A673 (cell line): ENCODE measurements at regions not wholly inside any gene's neighbourhood (a gene's known extent, or its start where the extent isn't known, plus 50 kb on each side); places are given as distances from the start of the nearest gene placed in this dataset.

Experiments used
- BruUV-seq: library from RNA; stranded (reverse); fragments of 400-500 nt; replicated peaks from 2 replicates; lab custom pipeline; 2021; lab: Mats Ljungman, UMichigan
- CTCF ChIA-PET: fragments of 300-600 bp; sonication (Branson Sonifier 250); formaldehyde crosslinking; loops from one replicate; lab custom pipeline; 2022; ENCODE audit warnings: antibody characterized with exemption; lab: Charles Lee
- POLR2A ChIA-PET: fragments of 300-600 bp; sonication (Branson Sonifier 250); formaldehyde crosslinking; loops from one replicate; lab custom pipeline; 2022; ENCODE audit warnings: antibody characterized with exemption; ENCODE audit not compliant: low non-redundant PET; lab: Charles Lee
- DNase-seq: peaks from one replicate; pipeline ENCODE4 v3.0.0-alpha.2; 2015; ENCODE audit warnings: low spot score
- H3K27ac ChIP-seq: fragments of 200-600 bp; sonication (generic); 2 replicates; pipeline ENCODE4 v1.5.1; 2016; ENCODE audit warnings: mixed run types, low read depth, mild to moderate bottlenecking, mixed read lengths, antibody characterized with exemption, low read length; ENCODE audit not compliant: poor library complexity, severe bottlenecking
- H3K27me3 ChIP-seq: fragments of 200-600 bp; sonication (generic); replicated peaks from 2 replicates; pipeline ENCODE4 v1.6.1; 2017; ENCODE audit warnings: mixed run types, low read depth, mild to moderate bottlenecking, mixed read lengths, antibody characterized with exemption, low read length; ENCODE audit not compliant: insufficient read depth, poor library complexity
- H3K36me3 ChIP-seq: fragments of 200-600 bp; sonication (generic); 2 replicates; pipeline ENCODE4 v1.6.1; 2016; ENCODE audit warnings: mixed run types, mild to moderate bottlenecking, mixed read lengths, antibody characterized with exemption, low read length; ENCODE audit not compliant: insufficient read depth, poor library complexity, severe bottlenecking
- H3K4me1 ChIP-seq: fragments of 200-600 bp; sonication (generic); 2 replicates; pipeline ENCODE4 v1.6.1; 2017; ENCODE audit warnings: mixed run types, mild to moderate bottlenecking, mixed read lengths, antibody characterized with exemption, low read length; ENCODE audit not compliant: insufficient read depth, poor library complexity, severe bottlenecking
- H3K4me3 ChIP-seq: fragments of 200-600 bp; sonication (generic); 2 replicates; pipeline ENCODE4 v1.5.1; 2016; ENCODE audit warnings: low read depth, mixed run types, mild to moderate bottlenecking, mixed read lengths, low read length; ENCODE audit not compliant: poor library complexity, severe bottlenecking
- H3K9me3 ChIP-seq: fragments of 200-600 bp; sonication (generic); 2 replicates; pipeline ENCODE4 v1.6.1; 2016; ENCODE audit warnings: mixed run types, low read depth, mild to moderate bottlenecking, mixed read lengths, antibody characterized with exemption, low read length; ENCODE audit not compliant: poor library complexity, severe bottlenecking
- CTCF ChIP-seq: fragments of 300-800, 200-600 bp; sonication (generic); conservative IDR thresholded peaks from 2 replicates; pipeline ENCODE4 v1.5.1; 2017; ENCODE audit warnings: low read depth, mild to moderate bottlenecking, antibody characterized with exemption, low read length, moderate library complexity, mixed read lengths
- EZH2 ChIP-seq: fragments of 200-600 bp; sonication (generic); IDR thresholded peaks from 2 replicates; pipeline ENCODE4 v1.6.1; 2017; ENCODE audit warnings: borderline replicate concordance, low read depth, mild to moderate bottlenecking, mixed read lengths, antibody characterized with exemption, low read length; ENCODE audit not compliant: poor library complexity, severe bottlenecking
- intact Hi-C: fragments of 100-400 bp; cut with micrococcal nuclease; formaldehyde crosslinking; loops from one replicate; pipeline ENCODE4 v1.10.0; 2022; ENCODE audit not compliant: unreplicated experiment

- no TSS peak for BruUV-seq
Observed at GRCh38 chr1:37282764-37283163, 191.6 kb upstream of the ZC3H12A start.

GRCh38 chr1:37284053-37284452, 190.3 kb upstream of the ZC3H12A start:
- Histone ChIP-seq H3K27me3 (peaks cover 14% of the 10 kb centered on the region), H3K27ac (no peak overlapping the region), H3K4me3 (no peak overlapping the region), H3K9me3 (no peaks in the 10 kb centered on the region), H3K36me3 (no peaks in the 10 kb centered on the region), H3K4me1 (no peaks in the 10 kb centered on the region)
- TF ChIP-seq EZH2 (no peak), CTCF (no peak)
- CTCF ChIA-PET = no interaction called here
- DNase-seq = no peak
- BruUV-seq = no TSS peak
- intact Hi-C loops = no loop called here
- POLR2A ChIA-PET = no interaction called here

More at GRCh38 chr1:37282764-37283163, 191.6 kb upstream of the ZC3H12A start:
- Histone ChIP-seq H3K27ac (no peak overlapping the region), H3K4me3 (no peak overlapping the region), H3K27me3 (peaks cover 17% of the 10 kb centered on the region), H3K36me3 (no peaks in the 10 kb centered on the region), H3K4me1 (no peaks in the 10 kb centered on the region), H3K9me3 (no peaks in the 10 kb centered on the region)
- ChIA-PET CTCF (no interaction called here), POLR2A (interaction anchor here (0.6 kb wide), 1 partner anchor 213 kb away, joined by 3 read pairs; no protein-coding TSS in a partner anchor)
- intact Hi-C loops = no loop called here
- TF ChIP-seq CTCF (no peak), EZH2 (no peak)
- DNase-seq = no peak

GRCh38 chr1:37286881-37287280, 187.5 kb upstream of the ZC3H12A start:
- BruUV-seq = no TSS peak
- POLR2A ChIA-PET = no interaction called here

More at GRCh38 chr1:37286881-37287280, 187.5 kb upstream of the ZC3H12A start:
- CTCF ChIA-PET = no interaction called here
- Histone ChIP-seq H3K4me1 (no peaks in the 10 kb centered on the region), H3K27me3 (peaks cover 29% of the 10 kb centered on the region), H3K4me3 (no peak overlapping the region), H3K27ac (no peak overlapping the region), H3K9me3 (no peaks in the 10 kb centered on the region), H3K36me3 (no peaks in the 10 kb centered on the region)
- no peak for DNase-seq
- no peak for TF ChIP-seq CTCF
- no peak for TF ChIP-seq EZH2
- intact Hi-C loops = no loop called here
